BLaER1 treated with 17β-estradiol and CSF1 and Interleukin-3, amounts not matched to agents 10 nM and 100 nM (cell line): ENCODE measurements at regions not wholly inside any gene's neighbourhood (a gene's known extent, or its start where the extent isn't known, plus 50 kb on each side); places are given as distances from the start of the nearest gene placed in this dataset.

Source experiments
- H3K27ac ChIP-seq, 11 experiments: shearing (Covaris generic); formaldehyde crosslinking; 2 replicates each; pipeline ENCODE4 v1.8.1; 2022
- H3K27me3 ChIP-seq, 11 experiments: shearing (Covaris generic); formaldehyde crosslinking; 2 replicates each; pipeline ENCODE4 v1.8.1; 2022
- H3K36me3 ChIP-seq, 11 experiments: shearing (Covaris generic); formaldehyde crosslinking; 2 replicates each; pipeline ENCODE4 v1.8.1; 2022
- H3K4me1 ChIP-seq, 10 experiments: shearing (Covaris generic); formaldehyde crosslinking; 2 replicates each; pipeline ENCODE4 v1.8.1; 2022
- H3K4me2 ChIP-seq, 11 experiments: shearing (Covaris generic); formaldehyde crosslinking; 2 replicates each; pipeline ENCODE4 v1.8.1; 2022
- H3K4me3 ChIP-seq, 10 experiments: shearing (Covaris generic); formaldehyde crosslinking; 2 replicates each; pipeline ENCODE4 v1.8.1; 2022
- H3K9ac ChIP-seq, 11 experiments: shearing (Covaris generic); formaldehyde crosslinking; 2 replicates each; pipeline ENCODE4 v1.8.1; 2022
- H3K9me3 ChIP-seq, 11 experiments: shearing (Covaris generic); formaldehyde crosslinking; replicated peaks in 1 of 11; 2 replicates each; pipeline ENCODE4 v1.8.1; 2022
- H4K20me1 ChIP-seq, 11 experiments: shearing (Covaris generic); formaldehyde crosslinking; 2 replicates each; pipeline ENCODE4 v1.8.1; 2022
- Cebpa-rat ChIP-seq, 11 experiments: shearing (Covaris generic); IDR thresholded peaks; 2 replicates each; pipeline ENCODE4 v1.8.1; 2022

DNA sequence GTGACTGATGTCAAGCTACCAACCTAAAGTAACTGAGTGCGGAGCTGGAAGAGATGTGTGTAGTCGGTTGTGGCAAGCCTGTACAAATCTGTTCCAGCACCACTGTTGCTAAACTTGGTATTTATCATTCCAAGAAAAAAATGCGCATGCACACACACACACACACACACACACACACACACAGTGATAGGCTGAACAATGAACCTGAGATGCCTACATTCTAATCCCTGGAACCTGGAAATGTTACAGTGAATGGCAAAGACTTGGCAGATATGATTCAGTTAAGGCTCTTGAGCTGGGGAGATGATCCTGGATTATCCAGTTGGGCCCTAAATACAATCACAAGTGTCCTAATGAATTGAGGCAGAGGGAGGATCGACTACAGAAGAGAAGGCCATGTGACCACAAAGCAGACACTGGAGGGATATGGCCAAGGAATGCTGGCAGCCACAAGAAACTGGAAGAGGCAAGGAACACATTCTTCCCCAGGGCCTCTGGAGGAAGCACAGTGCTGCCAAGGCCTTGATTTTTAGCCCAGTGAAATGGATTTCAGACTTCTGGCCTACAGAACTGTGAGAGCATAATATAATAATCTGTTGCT is 49.7 kb upstream of the LHFPL2 start:
- no peak overlapping the region for H3K9ac ChIP-seq
- peaks cover 0 to 8% (median 0%) of the 10 kb centered on the region in 10 experiments; a peak in 1 of 20 replicates for H3K4me1 ChIP-seq
- TF ChIP-seq Cebpa-rat (IDR thresholded peaks at IDR 0.05), result no peak
- no peaks in the 10 kb centered on the region for H3K27me3 ChIP-seq
- H3K9me3 ChIP-seq, result peaks cover 0 to 20% (median 5%) of the 10 kb centered on the region in 11 experiments; a peak in 9 of 22 replicates
- H4K20me1 ChIP-seq, result no peaks in the 10 kb centered on the region
- no peak overlapping the region for H3K4me2 ChIP-seq
- no peaks in the 10 kb centered on the region for H3K36me3 ChIP-seq
- H3K27ac ChIP-seq, result no peak overlapping the region
- H3K4me3 ChIP-seq, result no peak overlapping the region
